OCI-LY3 (cell line): ENCODE measurements at regions not wholly inside any gene's neighbourhood (a gene's known extent, or its start where the extent isn't known, plus 50 kb on each side); places are given as distances from the start of the nearest gene placed in this dataset.
"Not testable (repeated sequence)": the region's sequence is repeated elsewhere in the genome, so short reads cannot be mapped to it uniquely, and the experiment has no call there.

ENCODE experiments used
- H2AFZ ChIP-seq: fragments of 200-600, 300-600 bp; shearing (Covaris generic); 2 replicates; pipeline ENCODE4 v1.6.0; 2014; ENCODE audit warnings: antibody characterized with exemption, low read depth, low read length
- H3K27ac ChIP-seq: fragments of 200-600, 300-600 bp; sonication (generic); 2 replicates; pipeline ENCODE4 v1.5.1; 2014; ENCODE audit warnings: mild to moderate bottlenecking, low read length, moderate library complexity, mixed read lengths
- H3K27me3 ChIP-seq: fragments of 200-600, 300-600 bp; sonication (generic); 2 replicates; pipeline ENCODE4 v1.6.1; 2014; ENCODE audit warnings: low read depth, low read length, mixed read lengths
- H3K36me3 ChIP-seq: fragments of 200-600, 300-600 bp; sonication (generic); replicated peaks from 2 replicates; pipeline ENCODE3; 2014; ENCODE audit warnings: low read depth, low read length, mixed read lengths
- H3K4me1 ChIP-seq: fragments of 300-600, 200-600 bp; sonication (generic); 2 replicates; pipeline ENCODE4 v1.6.1; 2014; ENCODE audit warnings: low read length, mixed read lengths
- H3K4me2 ChIP-seq: fragments of 200-600, 300-600 bp; sonication (generic); 2 replicates; pipeline ENCODE4 v1.6.1; 2014; ENCODE audit warnings: low read length, mixed read lengths
- H3K4me3 ChIP-seq: fragments of 300-600, 200-600 bp; sonication (generic); 2 replicates; pipeline ENCODE4 v1.5.1; 2014; ENCODE audit warnings: antibody characterized with exemption, mild to moderate bottlenecking, low read length, moderate library complexity
- H3K79me2 ChIP-seq: fragments of 300-600, 200-600 bp; shearing (Covaris generic); 2 replicates; pipeline ENCODE4 v1.6.1; 2014; ENCODE audit warnings: mild to moderate bottlenecking, low read length, mixed read lengths
- H3K9ac ChIP-seq: fragments of 300-600, 200-600 bp; shearing (Covaris generic); 2 replicates; pipeline ENCODE4 v1.6.0; 2014; ENCODE audit warnings: mild to moderate bottlenecking, low read length, moderate library complexity
- H3K9me3 ChIP-seq: fragments of 200-600, 300-600 bp; shearing (Covaris generic); 2 replicates; pipeline ENCODE4 v1.6.1; 2014; ENCODE audit warnings: low read length, mixed read lengths; ENCODE audit not compliant: insufficient read depth
- H4K20me1 ChIP-seq: fragments of 200-600, 300-600 bp; sonication (generic); 2 replicates; pipeline ENCODE4 v1.6.1; 2016; ENCODE audit warnings: low read length, mixed read lengths; ENCODE audit not compliant: insufficient read depth
- CTCF ChIP-seq: fragments of 200-600, 300-600 bp; sonication (generic); IDR thresholded peaks from 2 replicates; pipeline ENCODE4 v1.5.1; 2014; ENCODE audit warnings: antibody characterized with exemption, low read length, low read depth
- EZH2phosphoT487 ChIP-seq: fragments of 200-600 bp; shearing (Covaris generic); IDR thresholded peaks from 2 replicates; pipeline ENCODE4 v1.6.1; 2018; ENCODE audit warnings: antibody characterized with exemption, mixed run types, low read depth

- Histone ChIP-seq H3K79me2 (no peaks in the 10 kb centered on the region), H3K9ac (no peak overlapping the region), H3K27ac (no peak overlapping the region), H3K36me3 (no peaks in the 10 kb centered on the region), H3K9me3 (no peaks in the 10 kb centered on the region), H3K4me2 (no peak overlapping the region), H2AFZ (no peak overlapping the region), H3K27me3 (no peaks in the 10 kb centered on the region), H4K20me1 (no peaks in the 10 kb centered on the region), H3K4me1 (no peaks in the 10 kb centered on the region), H3K4me3 (no peak overlapping the region)
- TF ChIP-seq EZH2phosphoT487 (no peak), CTCF (no peak)
Observed at GRCh38 chr17:71777048-71777640, 343.7 kb upstream of the SOX9 start.

GRCh38 chr17:71779482-71779881 is 341.3 kb upstream of the SOX9 start:
- Histone ChIP-seq H3K27ac (no peak overlapping the region), H3K9ac (no peak overlapping the region), H3K4me3 (no peak overlapping the region), H3K27me3 (no peaks in the 10 kb centered on the region), H2AFZ (no peak overlapping the region), H3K9me3 (no peaks in the 10 kb centered on the region), H3K4me2 (no peak overlapping the region), H4K20me1 (no peaks in the 10 kb centered on the region), H3K36me3 (no peaks in the 10 kb centered on the region), H3K4me1 (no peaks in the 10 kb centered on the region), H3K79me2 (no peaks in the 10 kb centered on the region)
- TF ChIP-seq CTCF (no peak), EZH2phosphoT487 (no peak)

- Histone ChIP-seq H3K27me3 (no peaks in the 10 kb centered on the region), H3K9me3 (no peaks in the 10 kb centered on the region), H4K20me1 (no peaks in the 10 kb centered on the region), H3K79me2 (no peaks in the 10 kb centered on the region), H3K4me1 (no peaks in the 10 kb centered on the region), H2AFZ (no peak overlapping the region), H3K4me2 (no peak overlapping the region), H3K27ac (no peak overlapping the region), H3K36me3 (no peaks in the 10 kb centered on the region), H3K9ac (no peak overlapping the region), H3K4me3 (no peak overlapping the region)
- TF ChIP-seq EZH2phosphoT487 (no peak), CTCF (no peak)
Observed at GRCh38 chr17:71780596-71780995, 340.2 kb upstream of the SOX9 start.

GRCh38 chr17:71782021-71782420 is 338.8 kb upstream of the SOX9 start:
- H3K9ac ChIP-seq, H2AFZ ChIP-seq, H3K9me3 ChIP-seq, H3K27ac ChIP-seq, H3K27me3 ChIP-seq, H3K4me3 ChIP-seq, H3K79me2 ChIP-seq, H3K4me2 ChIP-seq, H4K20me1 ChIP-seq, H3K4me1 ChIP-seq, H3K36me3 ChIP-seq: not testable (repeated sequence)

- Histone ChIP-seq H3K4me2 (no peak overlapping the region), H3K9ac (no peak overlapping the region), H3K9me3 (no peaks in the 10 kb centered on the region), H3K4me3 (no peak overlapping the region), H3K27me3 (no peaks in the 10 kb centered on the region), H3K36me3 (no peaks in the 10 kb centered on the region), H3K79me2 (no peaks in the 10 kb centered on the region), H2AFZ (no peak overlapping the region), H3K4me1 (no peaks in the 10 kb centered on the region), H3K27ac (no peak overlapping the region), H4K20me1 (no peaks in the 10 kb centered on the region)
- no peak for TF ChIP-seq EZH2phosphoT487
- no peak for TF ChIP-seq CTCF
Observed at GRCh38 chr17:71790791-71791190, 330.0 kb upstream of the SOX9 start.
